ENCODE measurements at regions not wholly inside any gene's neighbourhood (a gene's known extent, or its start where the extent isn't known, plus 50 kb on each side); places are given as distances from the start of the nearest gene placed in this dataset.
A peak's percentile ranks its signal among the peaks of the same experiment; 100 is the strongest.

DNA sequence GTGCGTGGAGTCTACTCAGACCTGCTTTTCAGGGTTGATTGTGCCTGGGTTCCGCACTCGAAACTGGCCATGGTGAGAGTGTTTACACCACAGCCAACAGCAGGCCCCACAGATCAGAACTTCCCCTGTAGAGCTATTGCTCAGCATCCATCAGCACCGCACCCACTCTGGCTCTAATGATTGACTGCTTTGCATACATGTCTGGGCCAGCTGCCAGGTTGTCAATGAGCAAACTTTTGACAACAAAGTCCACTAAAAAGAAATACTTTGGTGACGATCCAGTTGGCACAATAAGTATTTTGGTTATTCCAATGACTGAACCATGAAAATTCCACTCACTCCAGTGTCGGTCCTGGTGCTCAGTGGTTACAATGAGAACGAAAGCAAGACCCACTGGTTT, 190.7 kb downstream of the FOXL1 start:
- DNase-seq, result no peak
- H3K9me3 ChIP-seq, result no peaks in the 10 kb centered on the region
- intact Hi-C loops (cut with DNase I), result no loop called here
- ATAC-seq, result no peak
- no peak overlapping the region for H3K4me3 ChIP-seq
- WGBS, 3 donors, result 64 to 65% (median 64%) methylated on average over 7 of the region's 7 CpGs
- no peaks in the 10 kb centered on the region for H3K4me1 ChIP-seq
- H3K27me3 ChIP-seq (ENCODE audit: insufficient read depth in 3 of 3, low read length in 2 of 3), result peaks cover 0 to 54% (median 2%) of the 10 kb centered on the region in 3 donors
- H3K36me3 ChIP-seq (ENCODE audit: insufficient read depth in 1 of 2, low read depth in 1 of 2), result no peaks in the 10 kb centered on the region
- H3K27ac ChIP-seq, result no peak overlapping the region
- no peak for TF ChIP-seq CTCF (IDR thresholded peaks at IDR 0.05)

- Histone ChIP-seq H3K4me3 (no peak overlapping the region), H3K4me1 (no peaks in the 10 kb centered on the region), H3K27me3 (ENCODE audit: insufficient read depth in 3 of 3, low read length in 2 of 3) (peaks cover 2 to 59% (median 7%) of the 10 kb centered on the region in 3 donors), H3K36me3 (ENCODE audit: insufficient read depth in 1 of 2, low read depth in 1 of 2) (no peaks in the 10 kb centered on the region), H3K27ac (no peak overlapping the region), H3K9me3 (no peaks in the 10 kb centered on the region)
- no peak for TF ChIP-seq CTCF (IDR thresholded peaks at IDR 0.05)
- DNase-seq (peak in 1 of 2 donors; percentile 15), ATAC-seq (no peak)
- WGBS, 3 donors, result 51 to 57% (median 52%) methylated on average over 8 of the region's 8 CpGs
- intact Hi-C loops (cut with DNase I), result no loop called here
Observed at GRCh38 chr16:86771506-86772460, 193.4 kb downstream of the FOXL1 start.

- DNase-seq, result peak in 1 of 2 donors; percentile 24
- Histone ChIP-seq H3K4me3 (no peak overlapping the region), H3K36me3 (ENCODE audit: insufficient read depth in 1 of 2, low read depth in 1 of 2) (no peaks in the 10 kb centered on the region), H3K9me3 (no peaks in the 10 kb centered on the region), H3K27me3 (ENCODE audit: insufficient read depth in 3 of 3, low read length in 2 of 3) (peaks cover 2 to 64% (median 7%) of the 10 kb centered on the region in 3 donors), H3K27ac (no peak overlapping the region), H3K4me1 (no peaks in the 10 kb centered on the region)
- 38 to 55% (median 43%) methylated on average over 16 of the region's 16 CpGs for WGBS, 3 donors
- no peak for TF ChIP-seq CTCF (IDR thresholded peaks at IDR 0.05)
- intact Hi-C loops (cut with DNase I), result no loop called here
- ATAC-seq, result no peak
Observed at GRCh38 chr16:86772671-86773353, 194.5 kb downstream of the FOXL1 start.

- Histone ChIP-seq H3K27ac (no peak overlapping the region), H3K4me3 (no peak overlapping the region), H3K9me3 (no peaks in the 10 kb centered on the region), H3K36me3 (ENCODE audit: insufficient read depth in 1 of 2, low read depth in 1 of 2) (no peaks in the 10 kb centered on the region), H3K27me3 (ENCODE audit: insufficient read depth in 3 of 3, low read length in 2 of 3) (peaks cover 2 to 69% (median 7%) of the 10 kb centered on the region in 3 donors), H3K4me1 (no peaks in the 10 kb centered on the region)
- no peak for ATAC-seq
- intact Hi-C loops (cut with DNase I), result no loop called here
- 35 to 55% (median 44%) methylated on average over 4 of the region's 4 CpGs for WGBS, 3 donors
- TF ChIP-seq CTCF (IDR thresholded peaks at IDR 0.05), result no peak
- DNase-seq, result peak in 1 of 2 donors; percentile 8
Observed at GRCh38 chr16:86773354-86773715, 195.0 kb downstream of the FOXL1 start.

Measured in psoas muscle (tissue), 7 donors.